Natural killer cell (primary cell): ENCODE measurements at regions not wholly inside any gene's neighbourhood (a gene's known extent, or its start where the extent isn't known, plus 50 kb on each side); places are given as distances from the start of the nearest gene placed in this dataset.

ENCODE experiments used
- ATAC-seq, 3 donors: fragments of 150-1000 bp in 2 of 3; fragments of 200-7000 bp in 1 of 3; cut with Tn5 transposase; 1 replicate in 1 of 3; 2 replicates in 2 of 3; pipeline ENCODE4 v1.10.0; 2021; ENCODE audit warnings: mild to moderate bottlenecking in 2 of 3, moderate library complexity in 2 of 3
- DNase-seq, 2 donors: peaks; one replicate each; pipeline versions ENCODE4 v3.0.0 to v3.0.0-alpha.2; 2013 to 2021; ENCODE audit warnings: mixed read lengths in 1 of 2
- H3K27ac ChIP-seq: one replicate; pipeline ENCODE4 v1.5.1; 2013; ENCODE audit warnings: mild to moderate bottlenecking, low read length
- H3K27me3 ChIP-seq: one replicate; pipeline ENCODE4 v1.6.1; 2013; ENCODE audit warnings: low read length; ENCODE audit not compliant: control insufficient read depth, insufficient read depth
- H3K36me3 ChIP-seq: one replicate; pipeline ENCODE4 v1.6.1; 2013; ENCODE audit warnings: low read length; ENCODE audit not compliant: control insufficient read depth, insufficient read depth
- H3K4me1 ChIP-seq: one replicate; pipeline ENCODE4 v1.6.1; 2013; ENCODE audit warnings: low read length; ENCODE audit not compliant: control insufficient read depth, insufficient read depth
- H3K4me3 ChIP-seq: one replicate; pipeline ENCODE4 v1.5.1; 2013; ENCODE audit warnings: low read length
- H3K9me3 ChIP-seq: one replicate; pipeline ENCODE4 v1.6.1; 2013; ENCODE audit warnings: low read length; ENCODE audit not compliant: control insufficient read depth, insufficient read depth
- H3K27ac Mint-ChIP-seq, 2 donors: one replicate each; pipeline ENCODE4 v1.8.0; 2022; ENCODE audit warnings: mild to moderate bottlenecking in 2 of 2, mixed read lengths in 2 of 2, moderate library complexity in 1 of 2
- H3K27me3 Mint-ChIP-seq, 2 donors: one replicate each; pipeline ENCODE4 v1.8.0; 2022; ENCODE audit warnings: low read depth in 2 of 2, mixed read lengths in 2 of 2
- H3K36me3 Mint-ChIP-seq: one replicate; pipeline ENCODE4 v1.8.0; 2022; ENCODE audit warnings: mixed read lengths
- H3K4me1 Mint-ChIP-seq, 2 donors: one replicate each; pipeline ENCODE4 v1.8.0; 2022; ENCODE audit warnings: mixed read lengths in 2 of 2
- H3K4me3 Mint-ChIP-seq: one replicate; pipeline ENCODE4 v1.8.0; 2022; ENCODE audit warnings: mild to moderate bottlenecking, moderate library complexity, mixed read lengths
- H3K9me3 Mint-ChIP-seq, 2 donors: one replicate each; pipeline ENCODE4 v1.8.0; 2022; ENCODE audit warnings: mixed read lengths in 2 of 2
- WGBS: methylation state at CpG from one replicate; pipeline ENCODE4 v1.1.7; 2013; ENCODE audit warnings: missing lambda C conversion rate; ENCODE audit not compliant: insufficient coverage; 5-methylcytosine and 5-hydroxymethylcytosine counted together
- intact Hi-C: fragments of 100-400 bp; cut with micrococcal nuclease; formaldehyde crosslinking; loops from one replicate; pipeline ENCODE4 v1.14.2; 2022
- TF ChIP-seq, protein P1 (sequence below): fragments of 200-600 bp; IDR thresholded peaks from one replicate; pipeline ENCODE4 v1.8.0; 2022; ENCODE audit warnings: antibody characterized with exemption

DNA sequence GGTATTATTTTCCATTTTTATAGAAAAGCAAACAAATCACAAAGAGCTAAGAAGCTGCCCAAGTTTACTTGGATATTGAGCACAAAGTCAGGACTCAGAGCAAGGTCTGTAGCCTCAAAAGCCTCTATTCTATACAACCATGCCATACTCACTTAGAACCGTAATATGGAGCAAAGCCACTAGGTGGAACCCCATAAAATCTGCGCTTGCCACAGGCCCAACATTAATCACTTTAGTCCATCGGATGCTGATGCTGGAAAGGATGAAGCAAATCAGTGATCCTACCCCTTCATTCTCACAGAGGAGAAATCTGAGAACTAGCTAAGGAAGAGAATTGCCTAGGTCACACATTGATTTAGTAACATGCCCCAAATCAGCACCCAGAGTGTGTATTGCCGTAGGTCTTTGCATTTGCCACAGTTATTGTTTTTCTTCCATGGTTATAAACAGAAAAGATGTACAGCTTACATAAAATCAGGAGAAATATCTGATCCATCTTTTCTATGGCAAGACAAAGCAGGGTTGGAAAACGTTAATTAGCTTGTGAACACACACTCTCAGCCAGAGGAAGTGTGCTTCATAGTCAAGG is 56.7 kb upstream of the RAB38 start:
- Histone ChIP-seq H3K4me1 (no peaks in the 10 kb centered on the region), H3K36me3 (no peaks in the 10 kb centered on the region), H3K4me3 (no peak overlapping the region), H3K9me3 (peaks cover 8% of the 10 kb centered on the region), H3K27me3 (no peaks in the 10 kb centered on the region), H3K27ac (no peak overlapping the region)
- H3K27me3 Mint-ChIP-seq, result no peaks in the 10 kb centered on the region
- no peak overlapping the region for H3K27ac Mint-ChIP-seq
- no peak overlapping the region for H3K4me3 Mint-ChIP-seq
- H3K4me1 Mint-ChIP-seq, result peaks cover 10 to 12% of the 10 kb centered on the region in 2 donors
- ATAC-seq (peak; percentile 43 to 76 (median 72)), DNase-seq (peak in 1 of 2 donors; percentile 60)
- peaks cover 32% of the 10 kb centered on the region for H3K36me3 Mint-ChIP-seq
- intact Hi-C loops, result loop anchor here (1.0 kb wide), 1 partner anchor 312 kb away; no protein-coding TSS in a partner anchor
- WGBS, result 47% methylated on average over 5 of the region's 5 CpGs
- TF ChIP-seq, protein P1, sequence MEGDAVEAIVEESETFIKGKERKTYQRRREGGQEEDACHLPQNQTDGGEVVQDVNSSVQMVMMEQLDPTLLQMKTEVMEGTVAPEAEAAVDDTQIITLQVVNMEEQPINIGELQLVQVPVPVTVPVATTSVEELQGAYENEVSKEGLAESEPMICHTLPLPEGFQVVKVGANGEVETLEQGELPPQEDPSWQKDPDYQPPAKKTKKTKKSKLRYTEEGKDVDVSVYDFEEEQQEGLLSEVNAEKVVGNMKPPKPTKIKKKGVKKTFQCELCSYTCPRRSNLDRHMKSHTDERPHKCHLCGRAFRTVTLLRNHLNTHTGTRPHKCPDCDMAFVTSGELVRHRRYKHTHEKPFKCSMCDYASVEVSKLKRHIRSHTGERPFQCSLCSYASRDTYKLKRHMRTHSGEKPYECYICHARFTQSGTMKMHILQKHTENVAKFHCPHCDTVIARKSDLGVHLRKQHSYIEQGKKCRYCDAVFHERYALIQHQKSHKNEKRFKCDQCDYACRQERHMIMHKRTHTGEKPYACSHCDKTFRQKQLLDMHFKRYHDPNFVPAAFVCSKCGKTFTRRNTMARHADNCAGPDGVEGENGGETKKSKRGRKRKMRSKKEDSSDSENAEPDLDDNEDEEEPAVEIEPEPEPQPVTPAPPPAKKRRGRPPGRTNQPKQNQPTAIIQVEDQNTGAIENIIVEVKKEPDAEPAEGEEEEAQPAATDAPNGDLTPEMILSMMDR, result peak; percentile 73
- peaks cover 14 to 17% of the 10 kb centered on the region in 2 donors for H3K9me3 Mint-ChIP-seq

DNA sequence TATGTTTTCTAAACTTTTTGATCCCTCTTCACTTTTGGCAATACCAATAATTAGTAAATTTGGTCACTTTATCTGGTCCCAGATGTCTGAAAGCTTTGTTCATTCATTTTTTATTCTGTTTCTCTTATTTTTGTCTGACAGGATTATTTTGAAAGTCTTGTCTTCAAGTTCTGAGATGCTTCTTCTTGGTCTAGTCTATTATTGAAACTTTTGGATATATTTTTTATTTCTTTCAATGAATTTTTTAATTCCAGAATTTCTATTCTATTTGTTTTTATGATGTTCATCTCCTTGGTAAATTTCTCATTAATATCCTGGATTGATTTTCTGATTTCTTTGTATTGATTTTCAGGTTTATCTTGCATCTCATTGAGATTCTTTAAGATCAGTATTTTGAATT is 54.1 kb upstream of the RAB38 start:
- no peak overlapping the region for H3K4me3 Mint-ChIP-seq
- intact Hi-C loops, result no loop called here
- H3K36me3 Mint-ChIP-seq, result peaks cover 48% of the 10 kb centered on the region
- TF ChIP-seq, protein P1, result no peak
- no peak overlapping the region for H3K4me3 ChIP-seq
- no peak overlapping the region for H3K27ac Mint-ChIP-seq
- H3K4me1 Mint-ChIP-seq, result peaks cover 10 to 12% of the 10 kb centered on the region in 2 donors
- H3K27ac ChIP-seq, result no peak overlapping the region
- DNase-seq, result no peak
- H3K36me3 ChIP-seq, result no peaks in the 10 kb centered on the region
- H3K9me3 ChIP-seq, result peaks cover 8% of the 10 kb centered on the region
- H3K9me3 Mint-ChIP-seq, result peaks cover 26% of the 10 kb centered on the region in 2 donors
- no peaks in the 10 kb centered on the region for H3K27me3 ChIP-seq
- no peaks in the 10 kb centered on the region for H3K4me1 ChIP-seq
- no peaks in the 10 kb centered on the region for H3K27me3 Mint-ChIP-seq
- no peak for ATAC-seq
